ENCODE measurements at regions not wholly inside any gene's neighbourhood (a gene's known extent, or its start where the extent isn't known, plus 50 kb on each side); places are given as distances from the start of the nearest gene placed in this dataset.

- H3K9me2 ChIP-seq (replicated peaks; ENCODE audit: low read length), result no peaks in the 10 kb centered on the region
- no peak overlapping the region for H3K4me3 ChIP-seq (ENCODE audit: low read length)
- H3K4me1 ChIP-seq (ENCODE audit: insufficient read depth, low read length), result no peaks in the 10 kb centered on the region
- H3F3A ChIP-seq (ENCODE audit: low read length, unreplicated experiment), result no peaks in the 10 kb centered on the region
- H3K9me3 ChIP-seq (ENCODE audit: low read length), result no peaks in the 10 kb centered on the region
- no peak overlapping the region for H3K4me2 ChIP-seq (ENCODE audit: low read length)
- no peak for ATAC-seq
- no peak for DNase-seq
- no peak overlapping the region for H3K27ac ChIP-seq (ENCODE audit: low read length)
- POLR2A ChIA-PET (ENCODE audit: unreplicated experiment), result no interaction called here
- H3K79me2 ChIP-seq (ENCODE audit: low read length), result no peaks in the 10 kb centered on the region
- CTCF ChIA-PET, result no interaction called here
- no peaks in the 10 kb centered on the region for H3K36me3 ChIP-seq (ENCODE audit: low read depth, low read length)
- BruUV-seq (replicated peaks), result no TSS peak
- no peak overlapping the region for H3K9ac ChIP-seq (ENCODE audit: low read length)
- TF ChIP-seq EZH2 (IDR thresholded peaks at IDR 0.05; ENCODE audit: low read length, unreplicated experiment) (no peak), EZH2phosphoT487 (IDR thresholded peaks at IDR 0.05; ENCODE audit: borderline replicate concordance, low read length) (no peak), CTCF (conservative IDR thresholded peaks at IDR 0.05; ENCODE audit: low read depth, low read length) (no peak)
- intact Hi-C loops (cut with micrococcal nuclease), result no loop called here
- H2AFZ ChIP-seq (ENCODE audit: low read length), result no peak overlapping the region
- H3K27me3 ChIP-seq (ENCODE audit: low read length), result peaks cover 10% of the 10 kb centered on the region; the same call in 1 of the 2 replicates
- H4K20me1 ChIP-seq (ENCODE audit: low read length), result no peaks in the 10 kb centered on the region
These were observed 52.9 kb upstream of the GUCY1A2 start for GRCh38 chr11:107071129-107071528.
